KMS-11 (cell line): ENCODE measurements at regions not wholly inside any gene's neighbourhood (a gene's known extent, or its start where the extent isn't known, plus 50 kb on each side); places are given as distances from the start of the nearest gene placed in this dataset.

Experiments
- H2AFZ ChIP-seq: fragments of 200-600 bp; sonication (generic); 2 replicates; pipeline ENCODE4 v1.6.1; 2016; ENCODE audit warnings: antibody characterized with exemption, mixed run types, low read depth
- H3K27ac ChIP-seq: fragments of 200-600 bp; sonication (generic); 2 replicates; pipeline ENCODE4 v1.6.1; 2016; ENCODE audit warnings: mild to moderate bottlenecking, mixed run types
- H3K27me3 ChIP-seq: fragments of 200-600 bp; sonication (generic); 2 replicates; pipeline ENCODE4 v1.6.1; 2017; ENCODE audit warnings: mild to moderate bottlenecking, low read depth, mixed run types, moderate library complexity; ENCODE audit not compliant: insufficient read depth
- H3K36me3 ChIP-seq: fragments of 200-600 bp; sonication (generic); 2 replicates; pipeline ENCODE4 v1.6.1; 2017; ENCODE audit warnings: mild to moderate bottlenecking, mixed run types; ENCODE audit not compliant: insufficient read depth
- H3K4me1 ChIP-seq: fragments of 200-600 bp; sonication (generic); 2 replicates; pipeline ENCODE4 v1.6.1; 2016; ENCODE audit warnings: mild to moderate bottlenecking, low read depth, mixed run types; ENCODE audit not compliant: poor library complexity, severe bottlenecking
- H3K4me2 ChIP-seq: fragments of 200-600 bp; sonication (generic); 2 replicates; pipeline ENCODE4 v1.7.0; 2016; ENCODE audit warnings: mild to moderate bottlenecking, mixed run types
- H3K4me3 ChIP-seq: fragments of 200-600 bp; sonication (generic); IDR thresholded peaks from 2 replicates; pipeline ENCODE4 v1.6.1; 2017; ENCODE audit warnings: low read depth, low read length, mixed read lengths; ENCODE audit not compliant: insufficient read depth
- H3K79me2 ChIP-seq: fragments of 200-600 bp; sonication (generic); 2 replicates; pipeline ENCODE4 v1.6.1; 2016; ENCODE audit warnings: low read depth, mixed run types; ENCODE audit not compliant: insufficient read depth
- H3K9ac ChIP-seq: fragments of 200-600 bp; sonication (generic); 2 replicates; pipeline ENCODE4 v1.6.1; 2016; ENCODE audit warnings: mild to moderate bottlenecking, mixed run types
- H4K20me1 ChIP-seq: fragments of 200-600 bp; sonication (generic); 2 replicates; pipeline ENCODE4 v1.6.1; 2016; ENCODE audit warnings: mild to moderate bottlenecking, mixed run types; ENCODE audit not compliant: insufficient read depth
- CTCF ChIP-seq: fragments of 200-600 bp; sonication (generic); conservative IDR thresholded peaks from 2 replicates; pipeline ENCODE4 v1.6.1; 2017; ENCODE audit warnings: low read depth, mild to moderate bottlenecking, antibody characterized with exemption, low read length, moderate library complexity, mixed read lengths

DNA sequence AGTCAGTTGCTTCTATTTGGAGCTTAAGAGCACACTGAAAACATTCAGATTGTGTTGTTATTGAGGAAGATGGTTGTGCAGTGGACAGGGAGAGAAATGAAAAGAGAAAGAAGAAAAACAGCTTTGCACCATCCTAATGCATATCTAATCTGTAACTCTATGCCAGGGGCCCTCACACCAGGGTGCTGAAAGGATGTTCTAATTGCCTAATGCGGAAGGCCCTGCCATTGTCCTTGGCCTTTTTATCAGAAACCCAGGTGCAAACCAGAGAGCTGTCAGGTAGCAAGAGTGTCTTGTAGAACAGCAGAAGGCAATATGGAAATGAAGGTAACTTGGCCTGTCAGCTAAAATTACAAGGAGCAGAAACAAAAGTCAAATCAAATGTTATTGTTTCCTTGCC lies 384.5 kb upstream of the PIK3R1 start:
- H3K4me2 ChIP-seq, result no peak overlapping the region
- H2AFZ ChIP-seq, result no peak overlapping the region
- no peak for TF ChIP-seq CTCF
- H3K79me2 ChIP-seq, result no peaks in the 10 kb centered on the region
- no peaks in the 10 kb centered on the region for H4K20me1 ChIP-seq
- no peaks in the 10 kb centered on the region for H3K27me3 ChIP-seq
- no peak overlapping the region for H3K27ac ChIP-seq
- H3K4me1 ChIP-seq, result no peaks in the 10 kb centered on the region
- H3K4me3 ChIP-seq, result no peak overlapping the region
- no peaks in the 10 kb centered on the region for H3K36me3 ChIP-seq
- no peak overlapping the region for H3K9ac ChIP-seq

DNA sequence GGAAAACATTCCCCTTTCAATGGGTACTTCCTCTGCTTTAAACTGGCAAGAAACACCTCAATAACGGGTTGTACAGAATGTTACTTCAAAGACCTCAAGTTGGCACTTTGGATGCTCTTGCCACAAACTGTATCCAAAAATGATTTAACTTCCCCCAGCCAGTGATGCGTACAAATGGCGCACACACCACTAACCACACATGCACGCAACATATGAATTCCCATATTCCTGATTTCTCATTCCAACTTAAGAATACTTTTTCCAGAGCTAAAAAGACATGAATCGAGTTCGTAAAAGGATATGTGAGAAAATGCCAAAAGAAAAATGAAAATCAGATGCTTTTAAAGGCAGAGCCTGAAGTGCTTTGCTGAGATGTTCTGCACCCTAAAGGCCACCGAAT lies 388.0 kb upstream of the PIK3R1 start:
- Histone ChIP-seq H3K9ac (no peak overlapping the region), H3K4me2 (no peak overlapping the region), H3K27me3 (no peaks in the 10 kb centered on the region), H2AFZ (no peak overlapping the region), H3K36me3 (no peaks in the 10 kb centered on the region), H3K27ac (no peak overlapping the region), H3K4me1 (no peaks in the 10 kb centered on the region), H3K4me3 (no peak overlapping the region), H3K79me2 (no peaks in the 10 kb centered on the region), H4K20me1 (no peaks in the 10 kb centered on the region)
- no peak for TF ChIP-seq CTCF

DNA sequence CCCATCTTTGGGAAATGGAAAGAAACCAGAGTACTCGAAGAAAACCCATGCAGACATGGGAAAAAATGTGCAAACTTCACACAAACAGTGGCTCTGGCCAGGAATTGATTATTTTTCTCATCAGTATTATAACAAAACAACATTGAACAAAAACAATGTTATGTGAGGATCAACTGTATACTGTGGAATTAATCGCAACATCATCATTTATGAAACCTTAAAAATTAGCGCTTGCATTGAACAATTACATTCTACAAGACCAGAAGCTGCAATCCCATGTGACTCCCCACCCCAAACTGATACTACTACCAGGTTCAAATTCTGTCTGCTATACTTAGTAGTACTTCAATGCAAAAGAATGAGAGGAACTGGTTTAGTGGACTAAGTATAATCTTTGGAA lies 390.7 kb upstream of the PIK3R1 start:
- H3K4me3 ChIP-seq, result no peak overlapping the region
- H2AFZ ChIP-seq, result no peak overlapping the region
- no peak overlapping the region for H3K9ac ChIP-seq
- no peaks in the 10 kb centered on the region for H3K36me3 ChIP-seq
- H4K20me1 ChIP-seq, result no peaks in the 10 kb centered on the region
- H3K4me2 ChIP-seq, result no peak overlapping the region
- H3K79me2 ChIP-seq, result no peaks in the 10 kb centered on the region
- no peaks in the 10 kb centered on the region for H3K4me1 ChIP-seq
- H3K27me3 ChIP-seq, result no peaks in the 10 kb centered on the region
- H3K27ac ChIP-seq, result no peak overlapping the region
- no peak for TF ChIP-seq CTCF

GRCh38 chr5:67817652-67818051 lies 397.9 kb upstream of the PIK3R1 start:
- Histone ChIP-seq H3K79me2 (no peaks in the 10 kb centered on the region), H3K4me3 (no peak overlapping the region), H3K4me2 (no peak overlapping the region), H4K20me1 (no peaks in the 10 kb centered on the region), H3K27ac (no peak overlapping the region), H3K4me1 (no peaks in the 10 kb centered on the region), H3K36me3 (no peaks in the 10 kb centered on the region), H2AFZ (no peak overlapping the region), H3K27me3 (no peaks in the 10 kb centered on the region), H3K9ac (no peak overlapping the region)
- TF ChIP-seq CTCF, result no peak

DNA sequence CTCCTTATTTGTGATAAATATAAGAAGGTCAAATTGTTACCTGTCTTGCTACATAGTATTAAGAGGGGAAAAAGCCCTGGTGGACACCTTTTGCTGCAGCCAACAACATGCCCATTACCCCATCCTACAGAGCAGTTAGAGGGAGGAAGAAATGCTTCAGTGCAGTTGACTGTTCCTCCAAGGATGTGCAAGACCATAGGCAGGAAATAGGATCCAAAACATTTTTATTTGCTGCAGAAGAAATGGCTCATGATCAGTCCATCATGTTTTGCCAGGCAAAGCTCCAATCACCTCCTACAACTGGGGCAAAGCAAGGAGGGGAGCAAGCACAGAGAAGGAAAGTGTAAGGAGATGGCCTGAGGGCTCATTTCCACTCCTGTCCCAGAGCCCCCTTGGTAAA lies 399.1 kb upstream of the PIK3R1 start:
- no peaks in the 10 kb centered on the region for H3K79me2 ChIP-seq
- H3K9ac ChIP-seq, result no peak overlapping the region
- peaks cover under 1% of the 10 kb centered on the region; the same call in 1 of the 2 replicates for H3K27me3 ChIP-seq
- no peak for TF ChIP-seq CTCF
- H3K27ac ChIP-seq, result no peak overlapping the region
- H3K4me3 ChIP-seq, result no peak overlapping the region
- no peak overlapping the region for H3K4me2 ChIP-seq
- no peaks in the 10 kb centered on the region for H4K20me1 ChIP-seq
- no peaks in the 10 kb centered on the region for H3K36me3 ChIP-seq
- no peak overlapping the region for H2AFZ ChIP-seq
- H3K4me1 ChIP-seq, result no peaks in the 10 kb centered on the region
